Stimulated activated naive B cell treated with anti-CD40 and anti-IgM and Interleukin-4, amounts not matched to agents 10 μg/mL and 1 μg/mL and 100 μg/mL, for 72 hours (primary cell): ENCODE measurements at regions not wholly inside any gene's neighbourhood (a gene's known extent, or its start where the extent isn't known, plus 50 kb on each side); places are given as distances from the start of the nearest gene placed in this dataset.
"Not testable (repeated sequence)": the region's sequence is repeated elsewhere in the genome, so short reads cannot be mapped to it uniquely, and the experiment has no call there.

Source experiments
- ATAC-seq, 2 donors: fragments of 150-1000 bp; cut with Tn5 transposase; replicated peaks; 2 replicates each; pipeline ENCODE4 v1.10.0; 2021; ENCODE audit warnings: moderate library complexity in 1 of 2
- DNase-seq: peaks from one replicate; pipeline ENCODE4 v3.0.0; 2021
- H3K27ac Mint-ChIP-seq: one replicate; pipeline ENCODE4 v1.8.0; 2022; ENCODE audit warnings: mild to moderate bottlenecking, mixed read lengths
- H3K27me3 Mint-ChIP-seq, 2 donors: one replicate each; pipeline ENCODE4 v1.8.0; 2022; ENCODE audit warnings: mixed read lengths in 2 of 2
- H3K36me3 Mint-ChIP-seq, 2 donors: one replicate each; pipeline ENCODE4 v1.8.0; 2022; ENCODE audit warnings: mixed read lengths in 2 of 2, mild to moderate bottlenecking in 1 of 2
- H3K4me1 Mint-ChIP-seq, 2 donors: one replicate each; pipeline ENCODE4 v1.8.0; 2022; ENCODE audit warnings: mixed read lengths in 2 of 2, mild to moderate bottlenecking in 1 of 2
- H3K4me3 Mint-ChIP-seq, 2 donors: one replicate each; pipeline ENCODE4 v1.8.0; 2022; ENCODE audit warnings: mild to moderate bottlenecking in 2 of 2, mixed read lengths in 2 of 2, moderate library complexity in 1 of 2
- H3K9me3 Mint-ChIP-seq, 2 donors: one replicate each; pipeline ENCODE4 v1.8.0; 2022; ENCODE audit warnings: mixed read lengths in 2 of 2, mild to moderate bottlenecking in 1 of 2

DNA sequence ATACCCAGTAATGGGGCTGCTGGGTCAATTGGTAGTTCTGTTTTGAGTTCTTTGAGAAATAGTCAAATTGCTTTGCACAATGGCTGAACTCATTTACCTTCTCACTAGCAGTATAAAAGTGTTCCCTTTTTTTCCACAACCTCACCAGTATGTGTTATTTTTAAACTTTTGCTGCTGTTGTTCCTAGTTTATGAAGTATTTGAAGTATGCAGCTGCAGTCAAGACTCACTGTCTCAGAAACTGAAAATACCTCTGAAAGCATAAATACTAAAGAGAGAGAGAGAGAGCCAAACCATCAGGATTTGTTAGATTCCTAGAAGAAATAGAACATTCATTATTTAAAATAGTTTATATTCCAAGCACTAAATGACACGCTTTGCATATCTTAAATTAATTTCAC is 764.2 kb downstream of the NTRK3 start:
- H3K4me3 Mint-ChIP-seq, result no peak overlapping the region
- H3K9me3 Mint-ChIP-seq, result peaks cover 3 to 13% of the 10 kb centered on the region in 2 donors
- ATAC-seq, result no peak
- DNase-seq, result no peak
- no peaks in the 10 kb centered on the region for H3K36me3 Mint-ChIP-seq
- no peaks in the 10 kb centered on the region for H3K27me3 Mint-ChIP-seq
- H3K4me1 Mint-ChIP-seq, result no peaks in the 10 kb centered on the region
- H3K27ac Mint-ChIP-seq, result no peak overlapping the region

DNA sequence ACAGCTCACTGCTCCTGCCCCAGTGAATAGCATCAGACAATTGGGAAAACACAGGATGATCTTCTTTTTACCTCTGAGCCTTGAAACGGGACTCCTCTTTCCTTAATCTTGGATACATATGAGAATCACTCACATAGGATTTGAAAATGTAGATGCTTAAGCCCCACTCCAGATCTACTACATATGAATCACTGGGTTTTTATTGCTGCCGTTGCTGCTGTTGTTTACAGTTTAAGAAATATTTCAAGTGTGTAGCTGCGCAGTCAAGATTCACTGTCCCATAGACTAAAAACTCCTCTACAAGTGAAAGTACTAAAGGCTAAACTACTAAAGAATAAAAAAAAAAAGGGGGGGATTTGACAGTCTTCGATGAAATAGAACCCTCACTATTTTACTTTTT is 765.9 kb downstream of the NTRK3 start:
- no peak for ATAC-seq
- Mint-ChIP-seq H3K9me3 (peaks cover 3 to 13% of the 10 kb centered on the region in 2 donors), H3K4me1 (no peaks in the 10 kb centered on the region), H3K4me3 (no peak overlapping the region), H3K27ac (no peak overlapping the region), H3K27me3 (no peaks in the 10 kb centered on the region), H3K36me3 (no peaks in the 10 kb centered on the region)
- DNase-seq, result no peak

DNA sequence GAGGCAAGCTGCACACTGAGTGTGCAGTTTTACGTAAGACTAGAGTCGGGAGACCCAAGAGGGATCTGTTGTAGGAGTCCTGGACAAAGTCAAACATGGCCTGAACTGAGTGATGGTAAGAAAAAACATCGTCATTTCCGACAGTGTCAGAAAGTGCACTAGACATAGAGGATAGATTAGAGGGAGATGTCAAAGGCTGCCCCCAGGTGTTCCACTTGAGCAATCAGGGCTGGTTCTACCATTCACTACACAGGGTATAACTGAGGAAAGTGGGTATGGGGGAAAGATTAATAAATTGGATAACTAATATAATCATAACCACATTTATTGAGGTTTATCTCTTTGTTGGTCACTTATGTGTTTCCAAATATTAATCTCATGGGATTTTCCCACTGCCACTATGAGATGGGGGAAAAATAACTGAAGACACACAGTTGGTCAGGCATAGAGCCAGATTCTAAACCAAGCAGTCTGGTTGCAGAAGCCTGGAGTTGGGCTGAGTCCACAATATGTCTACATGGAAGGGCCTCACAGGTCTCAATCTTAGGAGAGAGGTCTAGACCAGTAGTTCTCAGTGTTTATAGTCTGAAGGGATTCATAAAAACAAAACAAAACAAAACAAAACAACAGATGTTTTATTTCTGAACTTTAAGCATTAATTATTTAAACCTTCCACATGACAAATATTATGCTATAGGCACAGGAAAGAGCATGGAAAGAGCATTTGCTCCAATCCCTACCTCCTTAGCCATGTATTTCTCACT is 766.5 kb downstream of the NTRK3 start:
- Mint-ChIP-seq H3K27ac (no peak overlapping the region), H3K4me1 (no peaks in the 10 kb centered on the region)

DNA sequence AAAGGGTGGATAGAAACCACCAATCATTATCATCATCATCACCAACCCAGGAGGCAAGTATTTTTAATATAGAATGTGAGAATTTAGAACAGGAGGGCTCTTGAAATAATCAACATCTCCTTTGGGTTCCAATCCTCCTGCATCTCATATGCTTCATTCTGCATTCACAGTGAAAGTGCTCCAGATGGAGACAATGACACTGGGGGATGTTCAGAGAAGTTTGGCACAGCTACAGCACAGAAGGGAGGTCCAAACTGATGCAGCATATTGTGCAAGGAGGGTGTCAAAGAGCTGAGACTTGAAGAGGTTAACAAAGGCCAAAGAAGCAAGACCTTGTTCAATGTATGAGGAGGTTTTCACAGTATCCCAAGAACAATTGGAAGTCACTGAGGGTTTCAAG is 767.1 kb downstream of the NTRK3 start:
- no peak overlapping the region for H3K27ac Mint-ChIP-seq

More for the DNA sequence above, 766.5 kb downstream of the NTRK3 start:
- Mint-ChIP-seq H3K36me3 (no peaks in the 10 kb centered on the region), H3K4me3 (no peak overlapping the region), H3K27me3 (no peaks in the 10 kb centered on the region), H3K9me3 (peaks cover 3 to 10% of the 10 kb centered on the region in 2 donors)
- DNase-seq (no peak), ATAC-seq (no peak)

DNA sequence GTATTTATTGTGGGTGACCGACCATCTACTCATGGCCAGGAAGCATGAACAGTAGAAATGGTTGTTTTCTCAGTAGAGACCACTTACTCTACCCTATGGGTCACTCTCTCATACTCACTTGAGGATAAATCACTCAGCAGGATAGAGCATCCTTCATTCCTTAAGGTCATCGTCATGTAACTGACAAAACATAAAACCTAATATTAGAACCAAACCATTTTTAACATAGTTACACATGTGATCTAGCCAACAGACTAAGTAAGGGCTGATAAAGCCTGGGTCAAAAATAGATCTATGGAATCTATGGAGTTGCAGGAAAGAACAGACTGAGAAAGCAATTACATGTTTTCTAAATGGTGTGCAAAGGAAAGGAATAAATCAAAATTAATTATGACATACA is 769.1 kb downstream of the NTRK3 start:
- ATAC-seq, result no peak
- no peak for DNase-seq
- Mint-ChIP-seq H3K9me3 (peaks cover 5 to 10% of the 10 kb centered on the region in 2 donors), H3K27me3 (no peaks in the 10 kb centered on the region), H3K27ac (no peak overlapping the region), H3K4me1 (no peaks in the 10 kb centered on the region), H3K4me3 (no peak overlapping the region), H3K36me3 (no peaks in the 10 kb centered on the region)

More for the DNA sequence above, 767.1 kb downstream of the NTRK3 start:
- DNase-seq (no peak), ATAC-seq (no peak)
- Mint-ChIP-seq H3K4me1 (no peaks in the 10 kb centered on the region), H3K4me3 (no peak overlapping the region), H3K27me3 (no peaks in the 10 kb centered on the region), H3K9me3 (peaks cover 3 to 10% of the 10 kb centered on the region in 2 donors), H3K36me3 (no peaks in the 10 kb centered on the region)

DNA sequence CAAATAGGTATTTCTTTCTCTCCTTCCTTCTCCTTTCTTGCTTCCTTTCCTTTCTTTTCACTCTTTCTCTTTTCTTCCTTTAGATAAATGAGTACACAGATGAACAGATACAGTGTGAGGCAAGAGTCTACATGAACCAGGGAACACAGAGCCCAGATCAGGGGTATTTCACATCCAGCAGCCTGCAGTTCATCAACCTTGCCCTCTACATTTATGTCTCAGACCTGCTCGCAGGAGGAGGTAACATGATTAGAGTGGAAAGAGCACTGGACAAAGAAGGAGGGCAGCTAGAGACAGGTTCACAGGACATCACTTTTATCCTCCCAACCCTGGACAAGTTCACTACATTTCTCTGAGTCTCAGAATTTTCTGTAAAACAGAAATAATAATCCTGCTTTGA is 773.1 kb downstream of the NTRK3 start:
- H3K36me3 Mint-ChIP-seq, result no peaks in the 10 kb centered on the region
- H3K9me3 Mint-ChIP-seq, result peaks cover 0 to 9% of the 10 kb centered on the region in 2 donors
- no peaks in the 10 kb centered on the region for H3K27me3 Mint-ChIP-seq
- no peak for ATAC-seq
- no peaks in the 10 kb centered on the region for H3K4me1 Mint-ChIP-seq
- H3K27ac Mint-ChIP-seq, result no peak overlapping the region
- DNase-seq, result no peak
- no peak overlapping the region for H3K4me3 Mint-ChIP-seq

DNA sequence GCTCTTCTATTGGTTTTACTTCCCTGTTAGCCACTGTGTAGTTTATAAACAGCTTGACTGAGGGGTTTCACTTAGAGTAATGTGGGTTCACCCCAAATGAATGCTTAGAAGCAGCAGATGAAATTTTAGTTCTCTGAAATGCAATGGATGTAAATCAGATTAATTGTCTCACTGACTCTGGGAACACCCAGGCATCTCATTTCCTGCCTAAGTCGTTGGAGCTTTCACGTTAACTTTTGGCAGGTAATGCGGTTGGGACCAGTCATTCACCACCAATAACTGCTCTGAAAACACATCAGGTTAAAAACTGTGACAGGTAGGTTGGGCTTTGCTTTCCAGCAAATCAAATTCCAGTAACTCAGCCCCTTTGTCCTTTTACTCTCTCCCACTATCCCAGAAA is 775.4 kb downstream of the NTRK3 start:
- DNase-seq (no peak), ATAC-seq (no peak)
- peaks cover 0 to 9% of the 10 kb centered on the region in 2 donors for H3K9me3 Mint-ChIP-seq
- no peak overlapping the region for H3K4me3 Mint-ChIP-seq
- no peaks in the 10 kb centered on the region for H3K36me3 Mint-ChIP-seq
- no peak overlapping the region for H3K27ac Mint-ChIP-seq
- H3K27me3 Mint-ChIP-seq, result no peaks in the 10 kb centered on the region
- H3K4me1 Mint-ChIP-seq, result no peaks in the 10 kb centered on the region

DNA sequence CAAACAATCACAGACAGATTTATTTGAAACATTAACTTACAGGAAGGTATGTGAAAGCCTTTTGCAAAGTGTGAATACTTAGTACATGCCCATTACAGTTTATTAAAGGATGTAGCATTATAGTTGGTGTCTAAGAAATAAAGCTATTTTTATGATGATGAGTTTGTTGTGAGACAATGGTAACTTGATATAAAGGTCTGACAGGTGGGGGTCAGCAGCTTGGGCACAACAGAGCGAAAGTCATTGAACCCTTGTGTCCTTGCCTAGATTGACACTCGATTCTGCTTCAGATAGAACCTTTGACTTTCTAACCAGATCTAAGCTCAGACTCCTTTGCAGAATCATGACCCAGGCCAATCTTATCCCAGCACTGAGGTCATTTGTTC is 777.9 kb downstream of the NTRK3 start:
- ATAC-seq (no peak), DNase-seq (no peak)
- no peaks in the 10 kb centered on the region for H3K36me3 Mint-ChIP-seq
- H3K27ac Mint-ChIP-seq, result no peak overlapping the region
- H3K4me3 Mint-ChIP-seq, result no peak overlapping the region
- H3K4me1 Mint-ChIP-seq, result no peaks in the 10 kb centered on the region
- H3K27me3 Mint-ChIP-seq, result no peaks in the 10 kb centered on the region
- peaks cover 0 to 9% of the 10 kb centered on the region in 2 donors for H3K9me3 Mint-ChIP-seq

DNA sequence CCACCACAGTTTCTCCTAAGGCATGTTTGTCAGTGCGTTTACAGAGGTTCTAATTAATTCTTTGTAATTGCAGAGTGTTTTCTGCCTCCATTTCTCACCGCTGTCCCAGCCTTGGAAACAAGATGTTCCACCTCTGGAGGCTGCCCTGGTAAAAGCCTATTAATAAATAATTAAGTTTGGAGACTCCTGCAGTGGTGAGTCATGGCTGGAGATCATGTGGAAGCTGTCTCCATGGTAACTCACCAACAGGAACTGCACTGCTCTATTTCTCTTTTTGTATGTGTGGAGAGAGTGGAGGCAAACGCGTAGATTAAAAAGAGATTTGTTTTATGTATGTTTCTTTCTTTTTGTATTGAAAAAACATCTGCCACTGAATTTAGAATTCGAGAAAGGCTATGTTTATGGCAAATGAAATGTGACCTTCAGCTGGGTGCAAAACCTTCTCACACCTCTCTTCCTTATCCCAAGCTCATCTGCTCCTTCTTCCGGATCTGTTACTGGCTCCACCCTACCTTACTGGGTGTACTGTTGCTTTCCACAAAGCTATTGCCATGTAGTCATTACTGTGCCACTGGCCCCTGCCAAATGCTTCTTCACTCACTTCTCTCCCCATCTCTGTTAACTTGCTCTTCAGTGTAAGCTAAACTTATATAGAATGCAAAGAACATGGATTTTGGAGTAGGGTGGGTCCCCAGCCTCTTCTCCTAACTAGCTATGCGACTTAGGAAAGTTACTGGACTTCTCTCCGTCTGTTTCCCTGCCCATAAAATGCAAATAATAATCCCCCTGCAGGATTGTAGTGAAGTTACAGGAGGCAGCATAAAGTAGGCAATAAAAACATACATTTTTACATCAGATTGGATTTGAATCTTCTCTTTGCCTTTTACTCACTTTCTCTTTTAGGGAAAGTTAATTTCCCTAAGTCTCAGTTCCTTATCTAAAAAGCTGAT is 778.5 kb downstream of the NTRK3 start:
- H3K27ac Mint-ChIP-seq, result no peak overlapping the region
- no peaks in the 10 kb centered on the region for H3K27me3 Mint-ChIP-seq
- peaks cover 0 to 8% of the 10 kb centered on the region in 2 donors for H3K9me3 Mint-ChIP-seq
- no peak for ATAC-seq
- no peak overlapping the region for H3K4me3 Mint-ChIP-seq
- no peak for DNase-seq
- H3K36me3 Mint-ChIP-seq, result no peaks in the 10 kb centered on the region
- no peaks in the 10 kb centered on the region for H3K4me1 Mint-ChIP-seq

DNA sequence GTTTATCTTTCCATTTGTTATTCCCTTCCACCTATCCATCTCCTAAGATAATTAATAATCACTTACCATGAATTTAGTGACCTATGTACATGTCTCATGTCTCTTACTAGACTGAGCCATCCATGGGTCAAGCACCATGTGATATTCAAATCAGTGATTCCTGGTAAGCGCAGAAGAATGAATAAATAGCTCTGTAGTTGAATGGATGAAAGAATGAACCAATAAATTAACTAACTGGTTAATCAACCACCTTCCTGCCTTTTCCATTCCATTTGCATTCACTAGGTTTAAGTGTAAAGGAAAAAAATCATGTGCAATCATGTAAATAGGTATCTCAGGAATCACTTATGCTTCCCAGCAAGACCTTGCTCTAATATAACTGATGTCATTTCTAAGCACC is 779.5 kb downstream of the NTRK3 start:
- H3K27me3 Mint-ChIP-seq, result no peaks in the 10 kb centered on the region
- no peaks in the 10 kb centered on the region for H3K4me1 Mint-ChIP-seq
- H3K27ac Mint-ChIP-seq, result no peak overlapping the region
- no peak overlapping the region for H3K4me3 Mint-ChIP-seq
- DNase-seq, result no peak
- ATAC-seq, result no peak
- H3K9me3 Mint-ChIP-seq, result peaks cover 0 to 5% of the 10 kb centered on the region in 2 donors
- H3K36me3 Mint-ChIP-seq, result no peaks in the 10 kb centered on the region

DNA sequence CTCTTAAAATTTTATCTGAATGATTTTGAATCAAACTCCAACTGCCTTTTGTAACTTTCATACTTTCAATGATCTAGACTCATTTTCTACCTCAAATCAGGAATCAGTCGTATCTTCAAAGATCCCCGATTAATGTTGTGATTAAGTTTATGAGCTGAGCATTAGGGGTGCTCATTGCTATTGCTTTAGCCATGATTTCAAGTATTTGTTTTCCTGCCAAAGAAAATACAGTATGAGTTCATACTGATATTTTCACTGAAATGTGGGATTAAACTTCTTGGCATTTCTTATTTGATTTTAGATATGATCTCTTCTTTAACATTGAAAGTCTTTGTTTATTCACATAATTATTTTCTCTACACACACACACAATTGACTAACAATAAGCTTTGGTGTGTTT is 785.6 kb downstream of the NTRK3 start:
- Mint-ChIP-seq H3K27me3 (no peaks in the 10 kb centered on the region), H3K36me3 (no peaks in the 10 kb centered on the region), H3K4me1 (no peaks in the 10 kb centered on the region), H3K9me3 (peaks cover 2 to 3% of the 10 kb centered on the region in 2 donors), H3K27ac (no peak overlapping the region), H3K4me3 (no peak overlapping the region)
- ATAC-seq, result no peak
- no peak for DNase-seq

DNA sequence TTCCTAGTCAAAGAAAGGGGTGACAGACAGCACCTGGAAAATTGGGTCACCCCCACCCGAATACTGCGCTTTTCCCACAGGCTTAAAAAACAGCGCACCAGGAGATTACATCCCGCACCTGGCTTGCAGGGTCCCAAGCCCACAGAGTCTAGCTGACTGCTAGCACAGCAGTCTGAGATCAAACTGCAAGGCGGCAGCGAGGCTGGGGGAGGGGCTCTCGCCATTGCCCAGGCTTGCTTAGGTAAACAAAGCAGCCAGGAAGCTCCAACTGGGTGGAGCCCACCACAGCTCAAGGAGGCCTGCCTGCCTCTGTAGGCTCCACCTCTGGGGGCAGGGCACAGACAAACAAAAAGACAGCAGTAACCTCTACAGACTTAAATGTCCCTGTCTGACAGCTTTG is 792.6 kb downstream of the NTRK3 start:
- H3K4me3 Mint-ChIP-seq, H3K4me1 Mint-ChIP-seq, H3K36me3 Mint-ChIP-seq, DNase-seq, H3K9me3 Mint-ChIP-seq, H3K27ac Mint-ChIP-seq, ATAC-seq, H3K27me3 Mint-ChIP-seq: not testable (repeated sequence)

DNA sequence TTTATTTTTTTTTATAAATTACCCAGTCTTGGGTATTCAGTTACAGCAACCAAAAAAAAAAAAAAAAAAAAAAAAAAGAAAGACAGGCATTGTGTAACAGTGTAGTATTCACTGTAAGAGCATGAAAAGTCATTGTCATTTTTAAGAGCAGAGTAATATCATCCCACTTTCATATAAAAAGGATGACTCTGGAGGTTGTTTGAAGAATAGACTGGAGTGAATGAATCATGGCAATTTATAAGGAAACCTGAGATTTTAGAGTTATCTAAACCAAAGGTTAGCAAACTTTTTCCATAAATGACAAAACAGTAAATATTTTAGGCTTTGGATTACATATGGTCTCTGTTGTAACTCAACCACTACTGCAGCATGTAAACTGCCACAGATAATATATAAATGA is 794.9 kb downstream of the NTRK3 start:
- H3K4me1 Mint-ChIP-seq, result no peaks in the 10 kb centered on the region
- H3K36me3 Mint-ChIP-seq, result no peaks in the 10 kb centered on the region
- no peak overlapping the region for H3K4me3 Mint-ChIP-seq
- peaks cover 2 to 4% of the 10 kb centered on the region in 2 donors for H3K9me3 Mint-ChIP-seq
- DNase-seq (no peak), ATAC-seq (no peak)
- H3K27me3 Mint-ChIP-seq, result no peaks in the 10 kb centered on the region
- H3K27ac Mint-ChIP-seq, result no peak overlapping the region

DNA sequence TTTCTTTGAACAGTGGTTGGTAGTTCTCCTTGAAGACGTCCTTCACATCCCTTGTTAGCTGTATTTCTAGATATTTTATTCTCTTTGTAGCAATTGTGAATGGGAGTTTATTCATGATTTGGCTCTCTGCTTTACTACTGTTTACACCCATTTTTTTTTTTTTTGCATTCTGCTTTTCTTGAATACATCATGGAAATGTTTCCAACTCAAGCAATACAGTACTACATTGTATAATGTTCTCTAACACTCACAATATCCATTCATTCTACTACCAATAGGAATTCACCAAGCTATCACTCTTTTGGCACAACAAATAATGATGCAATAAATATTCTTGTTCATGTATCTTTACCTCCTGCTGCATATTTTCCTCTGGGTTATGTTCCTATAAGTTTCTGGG is 801.7 kb downstream of the NTRK3 start:
- Mint-ChIP-seq H3K36me3 (no peaks in the 10 kb centered on the region), H3K4me3 (no peak overlapping the region), H3K4me1 (no peaks in the 10 kb centered on the region), H3K9me3 (peaks cover 4 to 8% of the 10 kb centered on the region in 2 donors), H3K27me3 (no peaks in the 10 kb centered on the region), H3K27ac (no peak overlapping the region)
- ATAC-seq (no peak), DNase-seq (no peak)

DNA sequence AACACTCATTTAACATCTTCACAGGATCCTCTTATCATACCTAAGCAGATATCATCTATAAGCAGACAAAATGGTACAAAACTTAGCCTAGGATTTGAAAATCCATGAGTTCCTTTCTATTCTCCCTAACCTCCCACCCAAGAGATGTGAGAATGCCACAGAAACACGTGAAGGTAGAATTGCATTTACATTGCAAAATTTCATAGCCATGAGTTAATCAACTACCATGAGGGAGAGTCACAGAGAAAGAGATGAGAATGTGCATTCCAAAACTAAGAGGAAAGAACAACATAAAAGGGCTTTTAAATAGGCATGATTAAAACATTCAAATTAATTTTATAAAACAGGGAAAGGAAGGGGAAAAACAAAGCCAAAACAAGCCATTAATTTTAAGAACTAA is 806.2 kb downstream of the NTRK3 start:
- Mint-ChIP-seq H3K4me3 (no peak overlapping the region), H3K4me1 (no peaks in the 10 kb centered on the region), H3K27ac (no peak overlapping the region), H3K36me3 (no peaks in the 10 kb centered on the region), H3K27me3 (no peaks in the 10 kb centered on the region), H3K9me3 (peaks cover 7 to 11% of the 10 kb centered on the region in 2 donors)
- no peak for DNase-seq
- no peak for ATAC-seq
